CD4-positive, alpha-beta T cell (primary cell): ENCODE measurements at regions not wholly inside any gene's neighbourhood (a gene's known extent, or its start where the extent isn't known, plus 50 kb on each side); places are given as distances from the start of the nearest gene placed in this dataset.

Source experiments
- ATAC-seq: fragments of 200-7000 bp; cut with Tn5 transposase; one replicate; pipeline ENCODE4 v1.10.0; 2022; ENCODE audit warnings: mild to moderate bottlenecking; ENCODE audit not compliant: poor library complexity
- CTCF ChIA-PET: fragments of 350-600 bp; sonication (Branson Sonifier 250); formaldehyde crosslinking; loops from one replicate; lab custom pipeline; 2021; ENCODE audit warnings: antibody characterized with exemption, inconsistent platforms; lab: Charles Lee
- POLR2A ChIA-PET: fragments of 350-600 bp; sonication (Branson Sonifier 250); formaldehyde crosslinking; loops from one replicate; lab custom pipeline; 2021; ENCODE audit warnings: antibody characterized with exemption, inconsistent platforms; lab: Charles Lee
- DNase-seq, 14 experiments: peaks; one replicate each; pipeline ENCODE4 v3.0.0-alpha.2; 2013 to 2020; ENCODE audit warnings: mixed read lengths in 2 of 14
- H3K27ac ChIP-seq, 2 donors: one replicate each; pipeline versions ENCODE4 v1.5.1 to v1.7.0; 2013; ENCODE audit warnings: low read length in 2 of 2, low read depth in 1 of 2, mild to moderate bottlenecking in 1 of 2
- H3K27me3 ChIP-seq, 2 experiments: 1 replicate in 1 of 2; 2 replicates in 1 of 2; pipeline versions ENCODE4 v1.6.1 to v1.7.0; 2013; ENCODE audit warnings: low read length in 2 of 2, control low read depth in 1 of 2, mild to moderate bottlenecking in 1 of 2, moderate library complexity in 1 of 2; ENCODE audit not compliant: insufficient read depth in 2 of 2, control insufficient read depth in 1 of 2
- H3K36me3 ChIP-seq: one replicate; pipeline ENCODE4 v1.6.1; 2013; ENCODE audit warnings: low read length, control low read depth; ENCODE audit not compliant: insufficient read depth
- H3K4me1 ChIP-seq: one replicate; pipeline ENCODE4 v1.6.1; 2013; ENCODE audit warnings: low read length, control low read depth; ENCODE audit not compliant: insufficient read depth
- H3K4me3 ChIP-seq: one replicate; pipeline ENCODE4 v1.5.1; 2013; ENCODE audit warnings: mild to moderate bottlenecking, low read length, moderate library complexity
- H3K9me3 ChIP-seq, 2 experiments: 1 replicate in 1 of 2; 2 replicates in 1 of 2; pipeline versions ENCODE4 v1.6.1 to v1.7.0; 2013; ENCODE audit warnings: low read length in 2 of 2, mild to moderate bottlenecking in 2 of 2, control low read depth in 1 of 2, moderate library complexity in 1 of 2; ENCODE audit not compliant: control insufficient read depth in 1 of 2, insufficient read depth in 1 of 2
- H3K27ac Mint-ChIP-seq: one replicate; pipeline ENCODE4 v1.8.0; 2020; ENCODE audit warnings: mixed read lengths
- H3K27me3 Mint-ChIP-seq: one replicate; pipeline ENCODE4 v1.8.0; 2021; ENCODE audit warnings: mixed read lengths
- H3K36me3 Mint-ChIP-seq: one replicate; pipeline ENCODE4 v1.8.0; 2021; ENCODE audit warnings: low read depth, mixed read lengths
- H3K4me1 Mint-ChIP-seq: one replicate; pipeline ENCODE4 v1.8.0; 2021; ENCODE audit warnings: low read depth, mixed read lengths
- H3K4me3 Mint-ChIP-seq: one replicate; pipeline ENCODE4 v1.8.0; 2020; ENCODE audit warnings: mild to moderate bottlenecking, mixed read lengths
- H3K9me3 Mint-ChIP-seq: one replicate; pipeline ENCODE4 v1.8.0; 2020; ENCODE audit warnings: mixed read lengths
- CTCF ChIP-seq: fragments of 200-600 bp; IDR thresholded peaks from one replicate; pipeline ENCODE4 v1.8.0; 2022; ENCODE audit warnings: antibody characterized with exemption, mild to moderate bottlenecking
- intact Hi-C, 2 experiments: fragments of 100-400 bp; cut with DNase I in 1 of 2; cut with micrococcal nuclease in 1 of 2; formaldehyde crosslinking; loops; one replicate each; pipeline versions ENCODE4 v1.15.1 to v1.9.0; 2023 to 2025; cut with DNase I, micrococcal nuclease

- no peaks in the 10 kb centered on the region for H3K9me3 ChIP-seq
Measured at GRCh38 chr7:136370137-136370536, 393.0 kb upstream of the MTPN start.

GRCh38 chr7:136369225-136369624 lies 392.1 kb upstream of the MTPN start:
- H3K4me1 Mint-ChIP-seq, result no peaks in the 10 kb centered on the region

More at GRCh38 chr7:136370137-136370536, 393.0 kb upstream of the MTPN start:
- Mint-ChIP-seq H3K36me3 (no peaks in the 10 kb centered on the region), H3K9me3 (no peaks in the 10 kb centered on the region), H3K4me1 (no peaks in the 10 kb centered on the region), H3K4me3 (no peak overlapping the region), H3K27ac (no peak overlapping the region), H3K27me3 (no peaks in the 10 kb centered on the region)
- Histone ChIP-seq H3K4me1 (no peaks in the 10 kb centered on the region), H3K27me3 (no peaks in the 10 kb centered on the region), H3K36me3 (no peaks in the 10 kb centered on the region), H3K4me3 (no peak overlapping the region), H3K27ac (no peak overlapping the region)
- DNase-seq (no peak), ATAC-seq (no peak)
- ChIA-PET CTCF (no interaction called here), POLR2A (no interaction called here)
- intact Hi-C loops, result no loop called here
- no peak for TF ChIP-seq CTCF

GRCh38 chr7:136359333-136359903 lies 382.3 kb upstream of the MTPN start:
- no peak for TF ChIP-seq CTCF
- no peak for ATAC-seq
- H3K4me3 Mint-ChIP-seq, result no peak overlapping the region
- Histone ChIP-seq H3K27me3 (no peaks in the 10 kb centered on the region), H3K36me3 (no peaks in the 10 kb centered on the region), H3K9me3 (no peaks in the 10 kb centered on the region), H3K4me3 (no peak overlapping the region), H3K4me1 (no peaks in the 10 kb centered on the region), H3K27ac (no peak overlapping the region)
- H3K27ac Mint-ChIP-seq, result no peak overlapping the region
- no peaks in the 10 kb centered on the region for H3K36me3 Mint-ChIP-seq
- peaks cover 6% of the 10 kb centered on the region for H3K9me3 Mint-ChIP-seq
- no peak for DNase-seq
- CTCF ChIA-PET, result no interaction called here
- H3K27me3 Mint-ChIP-seq, result no peaks in the 10 kb centered on the region
- intact Hi-C loops, result no loop called here
- H3K4me1 Mint-ChIP-seq, result no peaks in the 10 kb centered on the region
- POLR2A ChIA-PET, result no interaction called here

More at GRCh38 chr7:136369225-136369624, 392.1 kb upstream of the MTPN start:
- no peak overlapping the region for H3K4me3 Mint-ChIP-seq
- no peak for DNase-seq
- TF ChIP-seq CTCF, result no peak
- Histone ChIP-seq H3K9me3 (no peaks in the 10 kb centered on the region), H3K36me3 (no peaks in the 10 kb centered on the region), H3K4me3 (no peak overlapping the region), H3K27me3 (no peaks in the 10 kb centered on the region), H3K4me1 (no peaks in the 10 kb centered on the region), H3K27ac (no peak overlapping the region)
- ChIA-PET CTCF (no interaction called here), POLR2A (no interaction called here)
- H3K27me3 Mint-ChIP-seq, result no peaks in the 10 kb centered on the region
- H3K27ac Mint-ChIP-seq, result no peak overlapping the region
- H3K36me3 Mint-ChIP-seq, result no peaks in the 10 kb centered on the region
- ATAC-seq, result no peak
- intact Hi-C loops, result no loop called here
- H3K9me3 Mint-ChIP-seq, result no peaks in the 10 kb centered on the region
